ENCODE measurements at regions not wholly inside any gene's neighbourhood (a gene's known extent, or its start where the extent isn't known, plus 50 kb on each side); places are given as distances from the start of the nearest gene placed in this dataset.

DNA sequence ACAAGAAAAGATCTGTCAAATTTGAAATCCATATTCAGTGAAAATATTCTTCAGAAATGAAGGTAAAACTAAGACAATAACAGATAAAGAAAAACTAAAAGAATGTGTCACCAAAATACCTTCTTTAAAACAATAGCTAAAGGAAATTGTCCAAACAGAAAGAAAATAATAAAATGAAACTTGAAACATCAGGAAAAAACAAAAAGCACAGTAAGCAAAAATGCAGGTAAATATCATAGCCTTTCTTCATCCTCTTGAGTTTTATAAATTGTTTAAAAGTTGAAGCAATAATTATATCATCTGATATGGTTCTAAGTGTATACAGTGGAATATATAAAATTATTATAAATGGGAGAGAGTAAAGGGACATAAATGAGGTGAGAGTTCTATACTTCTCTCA is 103.8 kb upstream of the PDE1A start:
- no peak for TF ChIP-seq TEAD4 (IDR thresholded peaks at IDR 0.05)
- no peak for TF ChIP-seq NFIC (IDR thresholded peaks at IDR 0.05)
- TF ChIP-seq, protein P1, sequence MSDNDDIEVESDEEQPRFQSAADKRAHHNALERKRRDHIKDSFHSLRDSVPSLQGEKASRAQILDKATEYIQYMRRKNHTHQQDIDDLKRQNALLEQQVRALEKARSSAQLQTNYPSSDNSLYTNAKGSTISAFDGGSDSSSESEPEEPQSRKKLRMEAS (IDR thresholded peaks at IDR 0.05), result no peak
- no peak for TF ChIP-seq RAD21 (IDR thresholded peaks at IDR 0.05; ENCODE audit: low read depth)
- TF ChIP-seq TCF12 (IDR thresholded peaks at IDR 0.05; ENCODE audit: low read depth), result no peak
- no peak for TF ChIP-seq YY1 (IDR thresholded peaks at IDR 0.05; ENCODE audit: low read depth)
- no peak for TF ChIP-seq EGR1 (IDR thresholded peaks at IDR 0.05)
- no peak for TF ChIP-seq CREB1 (IDR thresholded peaks at IDR 0.05; ENCODE audit: low read depth)
- TF ChIP-seq, protein P2, sequence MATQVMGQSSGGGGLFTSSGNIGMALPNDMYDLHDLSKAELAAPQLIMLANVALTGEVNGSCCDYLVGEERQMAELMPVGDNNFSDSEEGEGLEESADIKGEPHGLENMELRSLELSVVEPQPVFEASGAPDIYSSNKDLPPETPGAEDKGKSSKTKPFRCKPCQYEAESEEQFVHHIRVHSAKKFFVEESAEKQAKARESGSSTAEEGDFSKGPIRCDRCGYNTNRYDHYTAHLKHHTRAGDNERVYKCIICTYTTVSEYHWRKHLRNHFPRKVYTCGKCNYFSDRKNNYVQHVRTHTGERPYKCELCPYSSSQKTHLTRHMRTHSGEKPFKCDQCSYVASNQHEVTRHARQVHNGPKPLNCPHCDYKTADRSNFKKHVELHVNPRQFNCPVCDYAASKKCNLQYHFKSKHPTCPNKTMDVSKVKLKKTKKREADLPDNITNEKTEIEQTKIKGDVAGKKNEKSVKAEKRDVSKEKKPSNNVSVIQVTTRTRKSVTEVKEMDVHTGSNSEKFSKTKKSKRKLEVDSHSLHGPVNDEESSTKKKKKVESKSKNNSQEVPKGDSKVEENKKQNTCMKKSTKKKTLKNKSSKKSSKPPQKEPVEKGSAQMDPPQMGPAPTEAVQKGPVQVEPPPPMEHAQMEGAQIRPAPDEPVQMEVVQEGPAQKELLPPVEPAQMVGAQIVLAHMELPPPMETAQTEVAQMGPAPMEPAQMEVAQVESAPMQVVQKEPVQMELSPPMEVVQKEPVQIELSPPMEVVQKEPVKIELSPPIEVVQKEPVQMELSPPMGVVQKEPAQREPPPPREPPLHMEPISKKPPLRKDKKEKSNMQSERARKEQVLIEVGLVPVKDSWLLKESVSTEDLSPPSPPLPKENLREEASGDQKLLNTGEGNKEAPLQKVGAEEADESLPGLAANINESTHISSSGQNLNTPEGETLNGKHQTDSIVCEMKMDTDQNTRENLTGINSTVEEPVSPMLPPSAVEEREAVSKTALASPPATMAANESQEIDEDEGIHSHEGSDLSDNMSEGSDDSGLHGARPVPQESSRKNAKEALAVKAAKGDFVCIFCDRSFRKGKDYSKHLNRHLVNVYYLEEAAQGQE (IDR thresholded peaks at IDR 0.05; ENCODE audit: low read depth), result no peak

DNA sequence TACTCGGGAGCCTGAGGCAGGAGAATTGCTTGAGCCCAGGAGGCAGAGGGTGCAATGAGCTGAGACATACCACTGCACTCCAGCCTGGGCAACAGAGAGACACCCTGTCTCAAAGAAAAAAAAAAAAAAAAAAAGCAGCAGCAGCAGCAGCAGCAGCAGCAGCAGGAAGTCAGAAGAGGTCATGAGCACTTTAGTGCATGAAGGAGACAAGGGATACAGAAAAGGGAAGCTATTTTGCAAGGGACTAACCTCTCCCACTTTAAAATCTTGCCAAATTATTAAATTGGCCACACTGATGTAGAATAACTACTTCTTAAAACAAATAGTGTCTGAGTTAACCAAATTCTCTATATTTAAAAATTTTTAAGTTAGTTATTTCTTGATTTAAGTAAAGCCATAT is 113.4 kb upstream of the PDE1A start:
- TF ChIP-seq YY1 (IDR thresholded peaks at IDR 0.05; ENCODE audit: low read depth), result no peak

DNA sequence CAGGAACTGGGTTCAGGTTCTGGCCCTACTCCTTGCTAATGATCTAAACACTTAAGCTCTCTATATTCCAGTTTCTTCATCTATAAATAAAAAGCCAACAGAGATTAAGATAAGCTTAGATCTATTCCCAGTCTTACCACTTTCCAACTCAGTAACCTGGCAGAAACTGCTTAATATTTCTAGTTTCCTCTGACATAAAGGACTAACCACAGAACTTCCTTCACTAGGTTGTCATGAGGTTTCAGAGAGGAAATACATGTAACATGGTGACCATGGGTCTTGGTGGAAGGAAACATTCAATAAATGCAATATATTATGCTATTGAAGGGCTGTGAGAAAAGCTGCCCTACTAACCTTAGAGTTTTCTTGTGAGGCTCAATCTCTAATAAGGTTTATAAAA is 114.4 kb upstream of the PDE1A start:
- TF ChIP-seq, protein P3, sequence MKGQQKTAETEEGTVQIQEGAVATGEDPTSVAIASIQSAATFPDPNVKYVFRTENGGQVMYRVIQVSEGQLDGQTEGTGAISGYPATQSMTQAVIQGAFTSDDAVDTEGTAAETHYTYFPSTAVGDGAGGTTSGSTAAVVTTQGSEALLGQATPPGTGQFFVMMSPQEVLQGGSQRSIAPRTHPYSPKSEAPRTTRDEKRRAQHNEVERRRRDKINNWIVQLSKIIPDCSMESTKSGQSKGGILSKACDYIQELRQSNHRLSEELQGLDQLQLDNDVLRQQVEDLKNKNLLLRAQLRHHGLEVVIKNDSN (IDR thresholded peaks at IDR 0.05), result no peak
- TF ChIP-seq TAF1 (IDR thresholded peaks at IDR 0.05; ENCODE audit: low read depth) (no peak), TEAD4 (IDR thresholded peaks at IDR 0.05) (no peak), TCF12 (IDR thresholded peaks at IDR 0.05; ENCODE audit: low read depth) (no peak), CEBPB (IDR thresholded peaks at IDR 0.05) (no peak), ZBTB7A (IDR thresholded peaks at IDR 0.05; ENCODE audit: low read depth) (no peak), EP300 (IDR thresholded peaks at IDR 0.05; ENCODE audit: borderline replicate concordance) (no peak), NFIC (IDR thresholded peaks at IDR 0.05) (no peak), FOXM1 (IDR thresholded peaks at IDR 0.05; ENCODE audit: borderline replicate concordance, low read depth) (no peak), YY1 (IDR thresholded peaks at IDR 0.05; ENCODE audit: low read depth) (no peak), CREB1 (IDR thresholded peaks at IDR 0.05; ENCODE audit: low read depth) (no peak), RAD21 (IDR thresholded peaks at IDR 0.05; ENCODE audit: low read depth) (no peak)
- TF ChIP-seq, protein P2 (IDR thresholded peaks at IDR 0.05; ENCODE audit: low read depth), result no peak
- TF ChIP-seq, protein P1 (IDR thresholded peaks at IDR 0.05), result no peak

DNA sequence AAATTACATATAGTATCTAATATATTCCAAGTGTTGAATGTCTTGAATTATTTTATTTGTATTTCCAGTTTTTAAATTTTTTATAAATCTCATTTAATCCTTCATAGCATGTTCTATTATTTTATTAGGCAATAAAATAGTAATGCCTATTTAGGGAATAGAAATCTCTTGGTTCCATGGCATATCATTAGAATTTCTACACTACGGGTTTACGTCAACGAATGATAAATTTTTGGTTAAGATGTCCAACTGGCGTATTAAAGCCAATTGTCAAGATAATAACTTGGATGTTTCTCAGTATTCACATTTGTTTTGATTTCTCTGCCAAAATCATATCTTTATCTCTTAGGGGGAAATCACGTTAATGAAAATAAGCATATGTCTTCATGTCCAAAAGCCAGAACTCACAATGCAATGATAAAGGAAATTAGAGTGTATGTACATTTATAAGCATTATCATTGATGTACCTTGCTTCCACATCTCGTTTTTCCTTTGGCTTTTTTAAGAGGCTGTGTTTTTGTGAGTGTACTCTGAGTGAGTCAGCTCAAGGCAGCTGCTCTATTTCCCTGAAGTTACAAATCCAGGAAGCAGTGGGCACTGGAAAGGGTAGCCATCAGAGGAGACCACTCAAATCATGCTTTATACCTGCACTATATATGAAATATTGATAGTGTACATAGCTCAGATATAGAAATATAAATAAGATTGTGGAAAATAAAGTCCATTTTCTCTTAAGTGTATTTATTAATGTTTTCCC is 115.8 kb upstream of the PDE1A start:
- TF ChIP-seq CREB1 (IDR thresholded peaks at IDR 0.05; ENCODE audit: low read depth), result no peak
- TF ChIP-seq RAD21 (IDR thresholded peaks at IDR 0.05; ENCODE audit: low read depth), result no peak
- TF ChIP-seq ZBTB7A (IDR thresholded peaks at IDR 0.05; ENCODE audit: low read depth), result no peak
- no peak for TF ChIP-seq CEBPB (IDR thresholded peaks at IDR 0.05)
- no peak for TF ChIP-seq YY1 (IDR thresholded peaks at IDR 0.05; ENCODE audit: low read depth)

DNA sequence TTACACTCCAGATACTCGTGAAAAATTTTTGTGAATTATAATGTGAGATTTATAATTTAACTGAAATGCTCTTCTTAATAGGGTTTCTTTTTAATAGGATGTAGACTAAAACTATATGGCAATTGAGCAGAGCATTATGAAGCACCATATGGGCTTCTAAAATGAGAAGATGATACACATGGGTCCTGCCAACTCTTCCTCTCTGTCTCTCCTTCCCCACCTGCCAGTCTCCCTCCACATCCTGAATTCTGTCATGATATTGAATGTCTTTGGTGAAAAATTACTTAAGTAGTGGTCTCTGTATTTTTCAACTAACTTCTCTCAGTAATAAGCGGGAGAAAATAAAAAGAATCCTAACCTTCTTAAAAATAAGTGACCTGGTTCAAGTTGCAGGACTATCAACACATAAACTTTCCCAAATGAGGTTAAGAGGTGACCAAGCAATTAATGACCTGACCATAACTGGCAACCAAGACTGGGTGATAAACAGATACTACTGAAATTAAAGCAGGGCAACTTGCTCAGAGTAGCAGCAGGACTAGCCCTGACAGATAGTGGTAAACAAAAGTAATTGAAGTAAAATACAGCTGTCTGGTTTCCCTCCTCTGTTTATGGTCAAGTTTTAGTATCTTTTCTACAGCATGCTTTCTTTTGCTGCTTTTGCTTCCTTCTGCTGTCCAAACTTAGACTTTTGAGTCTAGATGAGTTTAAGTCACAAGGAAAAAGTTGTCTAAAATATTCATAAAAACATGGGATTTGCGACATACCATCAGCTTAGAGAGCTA is 117.1 kb upstream of the PDE1A start:
- TF ChIP-seq, protein P1 (IDR thresholded peaks at IDR 0.05), result no peak
- no peak for TF ChIP-seq RAD21 (IDR thresholded peaks at IDR 0.05; ENCODE audit: low read depth)
- TF ChIP-seq NFIC (IDR thresholded peaks at IDR 0.05), result no peak
- TF ChIP-seq TEAD4 (IDR thresholded peaks at IDR 0.05), result no peak
- TF ChIP-seq, protein P2 (IDR thresholded peaks at IDR 0.05; ENCODE audit: low read depth), result no peak
- TF ChIP-seq TCF12 (IDR thresholded peaks at IDR 0.05; ENCODE audit: low read depth), result no peak
- no peak for TF ChIP-seq TAF1 (IDR thresholded peaks at IDR 0.05; ENCODE audit: low read depth)
- TF ChIP-seq CREB1 (IDR thresholded peaks at IDR 0.05; ENCODE audit: low read depth), result no peak
- TF ChIP-seq ZBTB7A (IDR thresholded peaks at IDR 0.05; ENCODE audit: low read depth), result no peak
- no peak for TF ChIP-seq EGR1 (IDR thresholded peaks at IDR 0.05)
- no peak for TF ChIP-seq EP300 (IDR thresholded peaks at IDR 0.05; ENCODE audit: borderline replicate concordance)
- TF ChIP-seq, protein P3 (IDR thresholded peaks at IDR 0.05), result no peak
- no peak for TF ChIP-seq CEBPB (IDR thresholded peaks at IDR 0.05)
- no peak for TF ChIP-seq YY1 (IDR thresholded peaks at IDR 0.05; ENCODE audit: low read depth)
- TF ChIP-seq FOXM1 (IDR thresholded peaks at IDR 0.05; ENCODE audit: borderline replicate concordance, low read depth), result no peak

All from Ishikawa (cell line).